Activated CD4-positive, alpha-beta memory T cell treated with anti-CD3 and anti-CD28 coated beads for 36 hours (primary cell): ENCODE measurements at regions not wholly inside any gene's neighbourhood (a gene's known extent, or its start where the extent isn't known, plus 50 kb on each side); places are given as distances from the start of the nearest gene placed in this dataset.

Experiments used
- CTCF ChIA-PET: fragments of 350-600 bp; sonication (Branson Sonifier 250); formaldehyde crosslinking; loops from one replicate; lab custom pipeline; 2021; ENCODE audit warnings: antibody characterized with exemption, inconsistent platforms; lab: Charles Lee
- POLR2A ChIA-PET: fragments of 350-600 bp; sonication (Branson Sonifier 250); formaldehyde crosslinking; loops from one replicate; lab custom pipeline; 2021; ENCODE audit warnings: antibody characterized with exemption; lab: Charles Lee
- DNase-seq: peaks from one replicate; pipeline ENCODE4 v3.0.0-alpha.2; 2020
- H3K27ac Mint-ChIP-seq: one replicate; pipeline ENCODE4 v1.8.0; 2021; ENCODE audit warnings: mixed read lengths
- H3K27me3 Mint-ChIP-seq: one replicate; pipeline ENCODE4 v1.8.0; 2021; ENCODE audit warnings: mixed read lengths
- H3K36me3 Mint-ChIP-seq: one replicate; pipeline ENCODE4 v1.8.0; 2021; ENCODE audit warnings: mixed read lengths
- H3K4me1 Mint-ChIP-seq: one replicate; pipeline ENCODE4 v1.8.0; 2021; ENCODE audit warnings: low read depth, mixed read lengths
- H3K4me3 Mint-ChIP-seq: one replicate; pipeline ENCODE4 v1.8.0; 2021; ENCODE audit warnings: mild to moderate bottlenecking, mixed read lengths
- H3K9me3 Mint-ChIP-seq: one replicate; pipeline ENCODE4 v1.8.0; 2021; ENCODE audit warnings: mixed read lengths
- intact Hi-C: fragments of 100-400 bp; cut with micrococcal nuclease; formaldehyde crosslinking; loops from one replicate; pipeline ENCODE4 v1.15.1; 2023

DNA sequence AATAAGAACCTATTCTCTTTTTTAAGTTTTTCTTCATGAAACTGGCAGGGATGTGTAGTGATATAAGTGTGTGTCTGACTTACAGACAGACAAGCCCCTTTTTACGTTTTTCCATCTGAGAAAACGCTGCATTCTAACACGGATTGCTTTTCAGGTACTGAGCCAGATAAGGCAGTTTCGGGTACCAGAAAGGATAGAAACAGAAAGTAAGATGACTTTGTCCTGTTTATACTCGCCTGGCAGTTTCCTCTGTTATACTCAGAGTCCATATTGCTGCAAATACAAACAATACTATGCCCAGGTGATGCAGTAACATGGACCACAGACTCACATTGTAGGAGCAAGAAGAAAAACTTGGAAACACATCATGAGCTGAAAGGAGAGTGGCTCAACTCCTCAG is 2320.6 kb upstream of the AGA start:
- POLR2A ChIA-PET: no interaction called here
- intact Hi-C loops: no loop called here
- H3K9me3 Mint-ChIP-seq: peaks cover 8% of the 10 kb centered on the region

DNA sequence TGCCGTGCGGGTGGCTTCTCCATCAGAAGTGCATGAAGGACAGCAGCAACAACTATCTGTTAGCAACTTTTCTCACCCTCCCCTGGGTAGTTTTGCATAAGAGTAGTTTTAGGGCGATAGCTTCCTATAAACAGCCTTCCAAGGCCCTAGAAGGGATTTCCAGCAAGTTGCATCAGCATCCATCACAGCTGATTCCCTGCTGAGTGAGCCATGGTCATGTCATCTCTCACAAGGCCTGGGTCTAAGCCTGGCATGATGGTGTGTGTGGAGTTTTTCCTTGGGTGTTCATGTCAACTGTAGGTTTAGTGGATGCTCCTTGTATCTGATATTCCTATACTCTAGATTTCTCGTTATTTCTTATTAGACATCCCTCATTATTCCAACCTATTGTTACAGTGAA is 2324.7 kb upstream of the AGA start:
- H3K9me3 Mint-ChIP-seq: peaks cover 8% of the 10 kb centered on the region
- H3K36me3 Mint-ChIP-seq: no peaks in the 10 kb centered on the region
- H3K27ac Mint-ChIP-seq: no peak overlapping the region
- H3K27me3 Mint-ChIP-seq: no peaks in the 10 kb centered on the region
- POLR2A ChIA-PET: no interaction called here
- no peaks in the 10 kb centered on the region for H3K4me1 Mint-ChIP-seq
- no peak overlapping the region for H3K4me3 Mint-ChIP-seq
- CTCF ChIA-PET: no interaction called here
- DNase-seq: no peak
- intact Hi-C loops: no loop called here

More for the DNA sequence above, 2320.6 kb upstream of the AGA start:
- Mint-ChIP-seq H3K27ac (no peak overlapping the region), H3K36me3 (no peaks in the 10 kb centered on the region), H3K4me1 (no peaks in the 10 kb centered on the region), H3K4me3 (no peak overlapping the region), H3K27me3 (no peaks in the 10 kb centered on the region)
- CTCF ChIA-PET: no interaction called here
- no peak for DNase-seq

DNA sequence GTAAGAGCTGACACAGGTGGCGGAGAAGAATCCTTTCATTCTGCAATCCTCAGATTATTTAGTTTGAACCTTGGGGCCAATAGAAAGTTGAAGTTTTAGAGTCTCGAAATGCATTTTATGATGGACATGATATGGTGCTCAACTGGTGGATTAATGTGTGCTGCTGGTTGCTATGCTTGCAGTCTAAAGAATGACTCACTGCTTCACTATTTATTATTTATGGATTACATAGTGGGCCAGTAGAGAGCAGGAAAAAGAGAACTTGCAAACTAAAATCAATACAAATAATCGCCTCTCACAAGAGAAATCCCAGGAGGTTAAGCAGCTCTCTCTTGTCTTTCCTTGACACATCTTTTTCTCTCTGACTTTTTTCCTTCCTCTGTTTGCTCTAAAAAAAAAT is 2326.8 kb upstream of the AGA start:
- H3K4me3 Mint-ChIP-seq: no peak overlapping the region

DNA sequence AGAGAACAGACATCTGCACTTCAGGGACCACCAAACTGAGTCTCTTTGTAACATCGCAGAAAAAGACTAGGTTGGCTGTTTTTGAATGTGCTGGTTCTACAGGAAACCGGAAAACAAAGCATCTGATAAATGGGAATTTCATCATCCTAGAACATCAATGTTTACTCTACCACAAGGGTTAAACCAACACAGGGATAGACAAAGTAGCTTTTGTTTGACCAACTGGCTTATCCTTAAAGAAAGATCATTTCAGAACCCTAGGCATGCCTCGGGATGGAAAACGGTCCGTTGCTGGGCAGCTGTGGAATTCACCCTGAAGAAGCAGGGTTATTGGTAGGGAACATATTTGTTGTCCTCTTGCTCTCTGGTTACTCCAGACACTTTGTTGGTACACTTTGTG is 2355.5 kb upstream of the AGA start:
- H3K4me3 Mint-ChIP-seq: no peak overlapping the region
- H3K36me3 Mint-ChIP-seq: no peaks in the 10 kb centered on the region
- POLR2A ChIA-PET: no interaction called here
- intact Hi-C loops: no loop called here
- DNase-seq: no peak
- CTCF ChIA-PET: no interaction called here
- H3K27me3 Mint-ChIP-seq: no peaks in the 10 kb centered on the region
- H3K9me3 Mint-ChIP-seq: peaks cover 16% of the 10 kb centered on the region
- H3K4me1 Mint-ChIP-seq: no peaks in the 10 kb centered on the region
- no peak overlapping the region for H3K27ac Mint-ChIP-seq

More for the DNA sequence above, 2326.8 kb upstream of the AGA start:
- intact Hi-C loops: no loop called here
- H3K4me1 Mint-ChIP-seq: no peaks in the 10 kb centered on the region
- no peaks in the 10 kb centered on the region for H3K27me3 Mint-ChIP-seq
- peaks cover 3% of the 10 kb centered on the region for H3K9me3 Mint-ChIP-seq
- POLR2A ChIA-PET: no interaction called here
- no peaks in the 10 kb centered on the region for H3K36me3 Mint-ChIP-seq
- no peak overlapping the region for H3K27ac Mint-ChIP-seq
- CTCF ChIA-PET: no interaction called here
- no peak for DNase-seq

DNA sequence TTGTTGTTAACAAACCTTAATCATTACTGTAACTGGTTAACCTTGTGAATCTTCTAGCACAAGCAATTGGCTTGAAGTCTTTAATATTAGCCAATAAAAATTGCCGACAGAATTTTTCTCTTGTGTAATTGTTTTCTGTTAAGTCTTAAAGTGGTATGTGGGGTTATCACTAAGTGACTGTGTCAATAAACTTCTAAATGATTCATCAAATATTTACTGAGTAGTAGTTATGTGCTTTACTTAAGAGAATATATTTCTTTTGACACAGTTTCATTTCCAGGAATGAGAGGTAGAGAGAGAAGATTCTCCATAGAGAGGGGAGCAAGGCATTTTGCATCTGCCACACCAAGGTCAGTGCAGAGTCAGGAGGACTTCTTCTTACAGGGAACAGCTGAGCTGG is 2361.6 kb upstream of the AGA start:
- CTCF ChIA-PET: no interaction called here

DNA sequence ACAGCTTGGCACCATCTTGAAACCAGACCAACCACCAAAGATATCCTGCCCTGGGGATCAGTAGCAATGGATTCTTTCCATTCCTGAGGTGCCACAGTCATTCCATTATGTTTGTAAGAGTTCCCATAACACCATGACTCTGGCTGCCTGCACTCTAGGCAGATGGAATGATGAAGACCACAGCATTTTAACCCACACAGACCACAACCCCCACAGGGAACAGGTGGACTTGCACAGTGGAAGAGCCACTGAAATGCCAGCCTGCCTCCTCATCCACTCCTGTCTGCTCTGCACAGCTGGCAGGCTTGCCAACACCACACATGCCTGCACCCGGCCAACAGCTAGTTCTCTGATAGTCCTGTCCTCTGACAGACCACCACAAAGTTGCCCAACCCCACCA is 2362.2 kb upstream of the AGA start:
- CTCF ChIA-PET: no interaction called here
- H3K9me3 Mint-ChIP-seq: peaks cover 20% of the 10 kb centered on the region
- no peak overlapping the region for H3K27ac Mint-ChIP-seq
- POLR2A ChIA-PET: no interaction called here
- no peak for DNase-seq
- intact Hi-C loops: no loop called here
- H3K27me3 Mint-ChIP-seq: no peaks in the 10 kb centered on the region
- H3K4me3 Mint-ChIP-seq: no peak overlapping the region
- H3K4me1 Mint-ChIP-seq: no peaks in the 10 kb centered on the region
- H3K36me3 Mint-ChIP-seq: no peaks in the 10 kb centered on the region

More for the DNA sequence above, 2361.6 kb upstream of the AGA start:
- Mint-ChIP-seq H3K27ac (no peak overlapping the region), H3K4me3 (no peak overlapping the region), H3K4me1 (no peaks in the 10 kb centered on the region), H3K9me3 (peaks cover 16% of the 10 kb centered on the region), H3K27me3 (no peaks in the 10 kb centered on the region), H3K36me3 (no peaks in the 10 kb centered on the region)
- no peak for DNase-seq
- intact Hi-C loops: no loop called here
- POLR2A ChIA-PET: no interaction called here

DNA sequence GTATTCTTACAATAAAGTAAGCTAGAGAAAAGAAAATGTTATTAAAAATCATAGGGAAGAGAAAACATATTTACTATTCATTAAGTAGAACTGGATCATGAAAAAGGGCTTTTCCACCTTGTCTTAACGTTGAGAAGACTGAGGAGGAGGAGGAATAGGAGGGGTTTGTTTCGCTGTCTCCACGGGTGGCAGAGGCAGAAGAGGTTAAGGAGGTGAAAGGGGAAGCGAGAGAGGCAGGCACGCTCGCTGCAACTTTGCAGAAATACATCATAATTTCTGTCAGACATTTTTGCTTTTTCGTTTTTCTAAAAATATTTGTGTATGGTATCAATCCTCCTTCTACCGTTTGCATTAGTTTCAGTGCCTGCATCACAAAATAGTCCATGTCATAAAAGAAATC is 2375.1 kb upstream of the AGA start:
- POLR2A ChIA-PET: no interaction called here
- Mint-ChIP-seq H3K4me1 (no peaks in the 10 kb centered on the region), H3K27me3 (no peaks in the 10 kb centered on the region), H3K9me3 (peaks cover 12% of the 10 kb centered on the region), H3K4me3 (no peak overlapping the region), H3K27ac (no peak overlapping the region), H3K36me3 (no peaks in the 10 kb centered on the region)
- intact Hi-C loops: no loop called here
- DNase-seq: no peak
- CTCF ChIA-PET: no interaction called here

DNA sequence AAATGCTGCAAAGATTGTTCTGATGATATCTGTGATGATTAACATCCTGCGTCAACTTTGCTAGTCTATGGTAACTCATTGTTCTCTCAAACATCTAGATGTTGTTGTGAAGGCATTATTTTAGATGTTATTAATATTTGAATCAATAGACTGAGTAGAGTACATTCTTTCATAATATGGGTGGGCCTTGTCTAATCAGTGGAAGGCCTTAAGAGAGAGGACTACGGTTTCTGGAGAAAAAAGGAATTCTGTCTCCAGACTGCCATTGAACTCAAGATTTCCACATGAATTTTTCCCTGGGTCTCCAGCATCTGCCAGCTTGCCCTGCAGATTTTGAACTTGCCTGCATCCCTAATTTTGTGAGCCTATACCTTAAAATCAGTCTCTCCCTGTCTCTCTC is 2381.1 kb upstream of the AGA start:
- intact Hi-C loops: no loop called here
- CTCF ChIA-PET: no interaction called here

DNA sequence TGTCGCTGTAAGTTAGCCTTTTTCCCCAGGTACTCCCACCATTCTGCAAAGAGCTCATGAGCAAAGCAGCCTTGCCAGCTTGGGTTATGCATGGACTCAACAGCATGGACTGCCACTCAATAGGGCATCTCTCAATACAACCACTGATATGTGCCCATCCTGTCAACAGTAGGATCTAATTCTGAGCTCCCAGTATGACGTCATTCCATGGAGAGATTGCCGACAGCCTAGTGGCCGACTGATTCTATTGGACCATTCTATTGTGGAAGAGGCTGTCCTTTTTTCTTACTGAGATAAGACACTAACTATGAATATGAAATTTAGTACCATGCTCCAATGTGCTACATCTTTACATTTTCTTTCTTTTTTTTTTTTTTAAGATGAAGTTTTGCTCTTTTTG is 2389.0 kb upstream of the AGA start:
- intact Hi-C loops: no loop called here
- Mint-ChIP-seq H3K27me3 (no peaks in the 10 kb centered on the region), H3K36me3 (no peaks in the 10 kb centered on the region), H3K9me3 (peaks cover 22% of the 10 kb centered on the region), H3K4me3 (no peak overlapping the region), H3K27ac (no peak overlapping the region), H3K4me1 (no peaks in the 10 kb centered on the region)
- ChIA-PET CTCF (no interaction called here), POLR2A (no interaction called here)
- DNase-seq: no peak

More for the DNA sequence above, 2381.1 kb upstream of the AGA start:
- no peak for DNase-seq
- Mint-ChIP-seq H3K9me3 (peaks cover 21% of the 10 kb centered on the region), H3K27ac (no peak overlapping the region), H3K27me3 (no peaks in the 10 kb centered on the region), H3K4me3 (no peak overlapping the region), H3K36me3 (no peaks in the 10 kb centered on the region), H3K4me1 (no peaks in the 10 kb centered on the region)
- POLR2A ChIA-PET: no interaction called here

DNA sequence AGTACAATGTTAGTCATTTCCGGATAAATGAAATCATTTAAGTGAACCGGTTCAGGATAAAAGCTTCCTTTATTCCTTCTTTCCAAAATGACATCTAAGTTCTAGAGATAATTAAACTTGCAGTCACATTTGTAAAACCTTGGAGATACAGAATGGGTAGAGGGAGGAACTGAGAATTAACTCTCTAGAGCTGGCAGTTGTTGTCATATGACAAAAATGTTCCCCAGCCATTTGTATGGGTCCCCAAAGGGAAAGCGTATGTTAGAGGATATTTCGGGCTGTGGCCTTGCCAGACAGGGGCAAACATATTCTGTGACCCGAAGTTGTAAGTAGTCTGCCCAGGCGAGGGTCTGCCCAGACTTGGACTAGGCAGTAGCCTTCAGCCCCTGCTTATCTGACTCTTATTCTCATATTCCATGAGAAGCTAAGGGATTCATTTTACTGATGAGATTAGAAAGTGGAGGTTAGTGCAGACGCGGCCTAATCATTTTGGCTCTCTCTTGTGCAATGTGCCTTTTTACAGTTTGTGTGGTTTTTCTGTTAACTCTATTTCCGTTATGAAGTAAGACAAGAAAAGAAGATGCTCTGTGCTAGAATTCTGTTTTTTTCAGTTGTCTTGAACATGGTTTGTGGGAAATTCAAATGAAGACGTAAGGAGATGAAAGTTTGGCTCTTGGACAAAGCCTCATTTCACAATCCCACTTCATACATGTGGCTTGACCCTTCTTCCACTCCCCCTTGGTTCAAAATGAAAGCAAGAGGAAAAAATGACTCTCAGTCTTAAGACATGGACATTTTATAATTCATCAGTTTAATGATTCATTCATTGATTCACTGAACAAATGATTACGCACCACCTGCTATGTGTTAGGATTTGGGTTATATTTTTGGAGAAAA is 2394.2 kb upstream of the AGA start:
- H3K36me3 Mint-ChIP-seq: no peaks in the 10 kb centered on the region
- DNase-seq: no peak
- no peaks in the 10 kb centered on the region for H3K27me3 Mint-ChIP-seq
- intact Hi-C loops: no loop called here
- ChIA-PET POLR2A (no interaction called here), CTCF (no interaction called here)
- peaks cover 18% of the 10 kb centered on the region for H3K9me3 Mint-ChIP-seq
- H3K4me3 Mint-ChIP-seq: no peak overlapping the region
- no peaks in the 10 kb centered on the region for H3K4me1 Mint-ChIP-seq
- H3K27ac Mint-ChIP-seq: no peak overlapping the region

DNA sequence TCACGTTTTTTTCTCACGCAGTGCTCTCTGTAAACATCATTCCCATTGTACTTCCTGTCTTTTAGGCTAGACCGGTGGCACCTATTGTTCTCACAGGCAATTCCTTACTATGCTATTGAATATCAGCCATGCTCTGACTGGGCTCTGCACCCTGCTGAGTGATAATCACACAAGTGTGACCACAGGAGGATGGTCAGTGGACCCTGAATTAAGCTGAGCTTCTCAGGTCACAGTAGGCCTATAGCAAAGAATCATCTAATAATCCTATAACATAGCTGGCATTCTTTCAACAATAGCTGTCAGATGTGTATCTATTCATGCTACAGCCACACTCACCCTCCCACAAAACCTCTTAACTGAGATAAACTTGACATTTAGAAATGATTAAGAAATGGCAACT is 2399.8 kb upstream of the TENM3 start:
- Mint-ChIP-seq H3K4me3 (no peak overlapping the region), H3K27me3 (no peaks in the 10 kb centered on the region), H3K9me3 (peaks cover 11% of the 10 kb centered on the region), H3K27ac (no peak overlapping the region), H3K36me3 (no peaks in the 10 kb centered on the region), H3K4me1 (no peaks in the 10 kb centered on the region)
- ChIA-PET CTCF (no interaction called here), POLR2A (no interaction called here)
- DNase-seq: no peak
- intact Hi-C loops: no loop called here

DNA sequence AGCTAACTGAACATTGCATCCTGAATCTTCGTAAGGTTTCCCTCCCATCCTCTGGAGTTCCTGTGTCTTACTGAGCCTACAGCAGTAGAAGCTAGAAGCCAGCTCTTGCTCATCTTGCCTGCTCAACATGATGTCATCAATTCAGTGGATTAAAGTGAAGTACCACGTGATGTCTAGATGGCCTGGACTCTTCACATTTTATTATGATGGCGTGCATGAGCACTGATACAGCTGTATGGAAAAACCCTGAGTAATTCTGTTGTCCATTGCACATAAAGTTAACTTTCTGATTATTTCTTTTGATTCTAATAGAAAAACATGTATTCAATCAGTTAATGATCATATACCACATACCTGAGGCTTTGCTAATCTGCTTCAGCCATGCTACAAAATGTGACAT is 2387.7 kb upstream of the TENM3 start:
- no peak for DNase-seq
- Mint-ChIP-seq H3K27ac (no peak overlapping the region), H3K36me3 (no peaks in the 10 kb centered on the region), H3K4me1 (no peaks in the 10 kb centered on the region), H3K27me3 (no peaks in the 10 kb centered on the region), H3K9me3 (peaks cover 17% of the 10 kb centered on the region), H3K4me3 (no peak overlapping the region)
- intact Hi-C loops: no loop called here
- CTCF ChIA-PET: no interaction called here
- POLR2A ChIA-PET: no interaction called here

DNA sequence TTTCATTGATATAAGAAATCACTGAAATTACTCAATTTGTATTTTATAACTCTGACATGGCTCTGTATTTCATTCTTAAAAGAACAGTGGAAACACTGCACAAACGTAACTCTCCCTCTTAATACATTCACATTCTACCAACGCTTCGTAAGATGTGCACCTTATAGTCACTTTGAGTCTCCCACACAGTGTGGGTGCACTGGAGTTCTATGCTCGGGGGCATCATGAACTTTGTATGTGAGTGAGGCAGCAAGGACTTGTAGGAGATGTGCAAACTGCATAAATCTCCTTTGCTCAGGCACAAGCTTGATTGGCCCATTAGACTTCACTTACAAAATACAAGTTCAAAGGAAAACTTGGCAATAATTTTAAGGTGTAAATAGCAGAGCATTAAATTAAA is 2385.0 kb upstream of the TENM3 start:
- DNase-seq: no peak
- intact Hi-C loops: no loop called here
- Mint-ChIP-seq H3K27ac (no peak overlapping the region), H3K36me3 (no peaks in the 10 kb centered on the region), H3K27me3 (no peaks in the 10 kb centered on the region), H3K9me3 (peaks cover 11% of the 10 kb centered on the region), H3K4me1 (no peaks in the 10 kb centered on the region), H3K4me3 (no peak overlapping the region)
- CTCF ChIA-PET: no interaction called here
- POLR2A ChIA-PET: no interaction called here
